HG03565 (cell line): ENCODE measurements at regions not wholly inside any gene's neighbourhood (a gene's known extent, or its start where the extent isn't known, plus 50 kb on each side); places are given as distances from the start of the nearest gene placed in this dataset.
"Not testable (repeated sequence)": the region's sequence is repeated elsewhere in the genome, so short reads cannot be mapped to it uniquely, and the experiment has no call there.

Experiments used
- ATAC-seq: cut with Tn5 transposase; IDR thresholded peaks from one replicate; pipeline ENCODE4 v1.9.1; 2021; ENCODE audit warnings: mild to moderate bottlenecking, moderate library complexity; ENCODE audit not compliant: unreplicated experiment

DNA sequence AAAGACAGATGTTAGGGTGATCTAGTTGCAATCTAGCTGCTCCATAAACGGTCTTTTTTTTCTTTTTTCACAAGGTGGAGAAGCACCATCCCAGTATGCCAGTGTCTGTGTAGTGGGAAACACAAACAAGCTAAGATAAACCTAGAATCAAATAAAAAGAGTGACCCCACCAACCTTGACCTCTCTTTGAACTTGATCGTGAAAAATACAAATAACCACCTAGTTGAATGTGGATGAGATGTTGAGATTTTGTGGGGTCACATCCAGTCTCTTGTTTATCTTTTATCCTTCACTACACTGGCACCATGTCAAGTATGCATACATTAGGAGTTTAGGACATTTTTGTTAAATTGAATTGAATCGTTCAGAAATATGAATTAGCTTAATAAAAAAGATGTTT lies 194.6 kb upstream of the EYA4 start:
- ATAC-seq: no peak

DNA sequence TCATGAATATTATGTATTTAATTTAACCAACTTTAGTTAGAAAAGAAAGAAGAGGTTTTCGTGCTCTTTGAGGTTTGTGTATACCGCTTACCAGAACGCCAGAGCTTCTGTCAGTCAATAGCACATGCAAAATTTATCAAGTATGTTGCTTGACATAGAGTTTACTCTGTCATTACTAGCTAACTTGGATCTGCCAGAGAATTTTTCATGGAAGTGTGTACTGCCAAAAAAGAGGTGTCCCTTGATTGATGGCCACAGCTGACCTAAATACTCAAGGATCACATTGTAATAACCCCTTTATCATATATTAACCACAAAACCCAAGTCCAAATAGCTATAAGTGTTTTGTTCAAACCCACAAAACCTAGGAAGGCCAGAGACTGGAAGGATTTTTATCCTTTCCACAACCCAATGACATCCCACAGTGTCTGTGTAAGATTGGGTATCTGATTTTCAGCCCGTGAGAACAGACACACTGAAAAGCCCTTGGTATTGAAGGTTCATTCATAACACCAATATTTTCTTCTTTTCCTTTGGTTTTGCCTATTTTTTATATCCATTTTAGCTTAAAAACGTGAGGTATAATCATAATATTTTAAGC lies 194.0 kb upstream of the EYA4 start:
- no peak for ATAC-seq

- ATAC-seq: no peak
Measured at GRCh38 chr6:133047706-133048105, 193.5 kb upstream of the EYA4 start.

DNA sequence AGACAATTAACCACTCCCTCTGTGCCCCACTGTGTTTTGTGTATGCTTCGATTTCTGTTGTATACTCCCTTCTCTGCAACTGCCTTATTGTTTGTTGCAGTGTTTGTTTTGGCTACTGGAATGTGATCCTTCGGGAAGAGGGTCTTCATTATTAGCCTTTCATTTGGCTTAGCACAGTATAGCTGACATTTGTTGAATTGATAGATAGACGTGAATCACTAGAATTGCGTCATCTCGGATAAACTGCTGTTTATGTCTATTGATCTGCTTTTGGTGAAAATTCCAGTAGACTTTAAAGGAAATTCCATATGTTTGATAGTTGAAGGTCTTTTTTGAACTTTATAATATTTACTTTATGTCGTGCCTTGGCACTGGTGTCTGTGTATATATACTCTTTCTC lies 189.9 kb upstream of the EYA4 start:
- ATAC-seq: no peak

DNA sequence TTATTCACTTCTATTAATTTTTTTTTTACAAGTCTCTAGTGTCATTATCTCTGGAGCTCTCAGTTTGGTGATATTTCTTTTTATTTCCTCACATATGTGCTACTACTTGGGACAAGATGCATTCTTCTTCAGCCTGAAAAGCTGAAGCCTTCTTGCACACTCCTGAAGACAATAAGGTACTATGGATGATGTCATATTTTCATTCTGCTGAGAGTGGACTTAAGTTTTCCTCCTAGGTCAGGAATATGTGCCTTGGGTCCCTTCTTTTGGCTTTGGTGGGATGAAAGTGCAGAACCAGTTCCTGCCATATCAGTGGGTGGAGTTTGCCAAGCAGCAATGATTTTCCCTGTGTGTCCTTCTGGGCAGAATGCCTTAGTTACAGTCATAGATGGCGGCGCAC lies 188.7 kb upstream of the EYA4 start:
- ATAC-seq: no peak

DNA sequence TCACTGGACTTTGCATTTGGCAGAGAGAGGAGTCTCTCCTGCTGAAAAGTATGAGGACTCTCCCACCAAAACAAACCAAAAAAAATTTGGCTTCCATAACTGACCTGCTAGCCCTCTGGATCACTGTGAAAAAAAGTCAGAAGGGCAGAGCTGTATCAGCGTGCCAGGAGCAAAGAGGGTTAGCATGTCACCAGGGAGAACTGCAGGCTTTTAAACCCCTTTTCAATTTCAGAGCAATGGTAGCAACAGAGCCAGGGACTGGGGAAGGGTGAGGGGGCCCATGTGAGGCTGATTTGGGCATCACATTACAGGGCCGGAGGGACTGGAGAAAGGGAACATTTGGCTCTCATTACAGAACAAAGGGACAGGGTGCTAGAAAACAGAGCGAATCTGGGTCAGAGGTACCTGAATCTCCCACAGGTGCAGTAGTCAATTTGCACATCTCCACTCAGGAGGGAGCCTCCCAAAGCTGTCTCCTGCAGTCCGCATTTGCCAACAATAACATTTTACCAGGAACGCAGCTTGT lies 185.7 kb upstream of the EYA4 start:
- ATAC-seq: no peak

GRCh38 chr6:133057352-133057751 lies 183.8 kb upstream of the EYA4 start:
- ATAC-seq: no peak

DNA sequence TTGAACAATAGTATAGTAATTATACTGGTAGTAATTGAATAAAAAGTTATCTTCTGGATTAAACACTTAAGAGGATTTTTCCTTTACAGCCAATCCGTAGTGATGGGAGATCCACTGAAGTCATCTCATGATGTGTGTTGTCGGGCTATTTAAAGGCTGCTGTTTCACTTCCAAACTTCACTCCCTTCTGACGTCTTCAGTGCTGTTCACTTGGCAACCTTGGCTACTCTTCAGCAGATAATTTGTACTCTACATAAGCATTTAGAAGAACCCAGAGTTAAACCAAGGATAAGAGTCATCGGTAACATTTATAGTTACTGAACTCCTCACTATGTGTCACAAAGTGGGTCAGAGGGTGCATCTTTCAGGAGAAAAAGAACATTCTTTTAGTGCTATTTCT lies 179.1 kb upstream of the EYA4 start:
- ATAC-seq: no peak

DNA sequence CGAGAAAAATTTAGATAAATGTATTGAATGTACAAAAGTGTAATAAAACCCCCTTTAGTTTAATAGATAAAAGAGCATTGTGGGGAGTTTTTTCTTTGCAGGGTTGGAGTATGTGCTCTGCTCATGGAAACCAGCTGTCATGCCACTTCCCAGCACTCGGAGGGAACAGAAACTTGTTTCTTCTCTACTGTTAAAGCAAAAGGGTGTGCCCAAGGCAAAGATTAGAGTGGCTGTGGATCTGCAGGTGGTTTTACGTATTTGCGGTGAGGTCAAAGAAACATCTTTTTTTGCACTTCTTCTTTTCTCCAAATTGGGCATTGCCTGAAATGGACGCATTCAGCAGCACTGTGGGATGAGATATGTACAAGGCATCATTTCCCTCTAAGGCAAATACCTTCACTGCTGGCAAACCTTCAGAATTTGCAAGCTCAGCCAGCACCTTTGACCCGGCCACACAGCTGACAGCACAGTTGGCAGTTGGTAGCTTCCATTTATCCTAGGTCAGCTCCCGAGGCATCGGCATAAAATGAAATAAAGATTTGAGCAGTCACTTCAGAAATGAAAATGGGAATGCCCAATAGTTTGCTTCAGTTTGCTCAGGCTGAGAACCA lies 178.4 kb upstream of the EYA4 start:
- no peak for ATAC-seq

GRCh38 chr6:133067960-133068359 lies 173.2 kb upstream of the EYA4 start:
- ATAC-seq: no peak

DNA sequence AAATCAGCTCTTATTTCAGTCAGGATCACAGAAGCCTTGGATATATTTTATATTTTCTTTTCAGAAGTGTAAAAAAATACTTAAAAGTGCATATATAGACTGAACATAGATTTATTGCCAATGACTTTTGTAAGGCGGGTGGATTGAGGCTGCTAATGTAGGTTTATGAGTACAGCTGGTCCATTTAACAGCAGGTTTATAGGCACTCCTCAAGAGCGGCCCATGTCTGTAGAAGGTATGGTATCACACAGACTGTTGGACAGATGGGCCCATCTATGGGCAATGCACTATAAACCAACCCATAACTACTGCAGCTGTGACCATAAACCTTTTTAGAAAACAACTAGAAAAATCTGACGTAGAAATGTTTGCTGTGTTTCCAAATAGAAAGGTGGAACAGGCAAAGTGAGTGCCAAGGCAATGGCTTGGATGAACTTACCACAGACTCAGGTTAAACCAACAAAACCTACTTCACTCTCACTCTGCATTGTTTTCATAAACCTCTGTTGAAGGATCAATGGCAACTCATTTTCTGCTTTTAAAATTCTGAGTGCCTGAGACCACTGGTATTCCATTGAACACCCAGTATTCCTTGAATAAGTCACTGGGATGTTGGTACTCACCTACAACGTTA lies 170.6 kb upstream of the EYA4 start:
- no peak for ATAC-seq

DNA sequence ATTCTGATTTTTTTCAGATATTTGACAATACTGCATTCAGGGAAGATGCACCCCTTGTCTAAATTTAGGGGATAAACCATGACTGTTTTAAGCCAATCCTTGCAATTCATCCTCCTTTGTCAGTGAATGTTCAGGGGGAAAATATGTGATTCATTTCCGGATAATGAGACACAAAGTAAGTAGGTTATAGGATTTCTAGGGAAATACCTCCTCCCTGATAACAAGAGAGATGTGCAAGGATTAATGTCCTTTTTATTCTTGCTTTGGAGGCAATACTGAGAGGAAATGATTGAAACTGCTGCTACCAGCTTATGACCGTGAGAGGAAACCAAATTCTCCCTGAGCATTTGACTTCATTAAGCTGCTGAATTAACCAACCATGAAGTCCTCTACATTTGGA lies 161.3 kb upstream of the EYA4 start:
- no peak for ATAC-seq

DNA sequence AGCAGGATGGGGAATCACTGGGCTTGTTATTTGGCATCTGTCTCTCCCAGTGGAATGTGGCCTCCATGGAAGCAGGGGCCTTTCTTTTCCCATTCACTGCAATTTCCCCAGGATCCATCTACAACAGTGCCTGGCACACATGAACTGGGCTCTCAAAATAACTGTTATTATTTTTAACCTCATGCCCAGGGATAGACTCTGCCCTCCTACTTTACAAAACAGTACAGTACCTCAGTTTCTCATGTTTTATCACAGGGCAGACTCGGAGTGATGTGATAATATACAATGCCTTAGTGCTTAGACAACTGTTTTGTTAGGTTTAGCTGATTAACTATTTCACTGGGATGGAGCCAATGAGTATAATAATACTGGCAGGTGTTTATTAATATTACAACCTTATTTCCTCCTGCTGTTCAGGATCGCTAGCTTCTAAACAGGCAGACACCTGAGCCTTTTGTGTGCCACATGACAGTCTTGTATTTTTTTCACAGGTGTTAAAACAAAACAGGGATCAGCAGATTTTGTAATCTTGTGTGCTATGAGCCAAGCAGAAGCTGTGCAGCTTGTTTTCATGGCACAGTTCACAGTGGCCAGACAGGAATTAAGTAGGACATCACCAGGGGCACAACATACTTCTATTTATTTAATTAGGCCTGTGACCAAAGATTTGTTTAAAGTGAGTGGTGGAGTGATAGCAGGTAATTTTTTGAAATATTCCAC lies 157.7 kb upstream of the EYA4 start:
- ATAC-seq: no peak

DNA sequence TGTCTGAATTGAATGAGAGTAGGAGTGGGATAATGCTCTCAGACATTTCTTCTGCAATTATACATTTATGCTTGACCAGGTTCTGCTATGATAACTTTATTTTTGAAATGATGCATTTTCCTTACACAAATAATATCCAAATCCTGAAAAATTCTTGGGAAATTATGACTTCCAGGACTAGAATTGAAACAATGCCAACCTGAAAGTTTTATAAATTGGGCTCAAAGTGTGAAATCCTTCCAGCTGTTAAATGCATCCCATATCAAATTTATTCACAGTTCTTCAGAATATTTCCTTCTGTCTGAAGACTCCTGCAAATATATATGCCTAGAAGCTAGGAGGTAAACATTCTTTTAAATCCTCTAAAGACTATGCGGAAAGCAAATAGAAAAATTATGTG lies 155.7 kb upstream of the EYA4 start:
- no peak for ATAC-seq

DNA sequence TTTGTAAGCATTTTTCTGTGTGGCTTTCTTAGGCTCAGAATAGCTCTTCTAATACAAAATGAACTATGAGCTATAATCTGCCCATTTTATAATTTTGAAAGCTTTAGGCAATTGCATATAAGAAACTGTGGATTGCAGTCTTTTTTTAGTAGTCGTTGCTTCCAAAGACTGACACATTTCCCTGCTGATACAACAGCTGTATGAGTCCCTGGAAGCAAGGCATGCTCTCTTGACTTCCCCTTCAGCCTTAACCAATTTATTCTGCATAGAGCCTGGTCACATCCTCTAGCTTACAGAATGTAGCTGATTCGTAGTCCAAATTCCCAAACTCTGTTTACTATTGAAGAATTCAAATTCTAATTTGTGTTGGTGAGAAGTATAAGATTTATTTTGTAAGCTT lies 155.3 kb upstream of the EYA4 start:
- ATAC-seq: no peak

DNA sequence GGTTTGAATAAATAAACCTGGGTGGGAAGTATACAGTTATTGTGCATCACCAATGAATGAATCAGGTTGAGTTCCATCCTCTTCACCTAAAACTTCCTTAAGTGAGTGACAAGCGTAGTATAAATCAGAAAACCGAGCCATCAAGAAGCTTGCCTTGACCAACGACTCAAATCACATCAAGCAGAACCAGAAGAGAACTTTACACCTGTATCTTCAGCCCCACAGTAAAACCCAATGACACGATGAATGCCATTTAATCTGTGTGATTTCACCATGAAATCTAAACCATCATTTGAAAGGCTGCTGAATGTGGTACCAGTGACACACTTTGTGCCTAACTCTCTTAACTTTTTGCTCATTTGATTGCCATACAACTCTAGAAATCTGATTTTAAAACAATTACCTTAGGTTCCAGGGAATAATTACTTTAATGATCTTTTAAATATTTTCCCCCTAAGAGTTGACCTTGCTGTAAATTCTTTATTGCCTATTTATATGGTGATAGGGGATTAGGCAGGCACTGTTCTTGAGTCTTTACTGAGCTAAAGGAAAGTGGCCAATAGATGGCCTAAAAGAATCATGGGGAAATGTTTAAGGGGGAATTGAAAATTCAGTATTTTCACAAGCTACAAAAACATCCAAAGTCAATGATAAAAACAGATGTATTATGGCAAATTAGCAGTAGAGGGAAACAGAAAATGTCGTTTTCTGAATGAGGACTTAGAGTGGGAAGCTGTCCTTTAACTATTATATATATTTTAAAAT lies 152.0 kb upstream of the EYA4 start:
- ATAC-seq: no peak

DNA sequence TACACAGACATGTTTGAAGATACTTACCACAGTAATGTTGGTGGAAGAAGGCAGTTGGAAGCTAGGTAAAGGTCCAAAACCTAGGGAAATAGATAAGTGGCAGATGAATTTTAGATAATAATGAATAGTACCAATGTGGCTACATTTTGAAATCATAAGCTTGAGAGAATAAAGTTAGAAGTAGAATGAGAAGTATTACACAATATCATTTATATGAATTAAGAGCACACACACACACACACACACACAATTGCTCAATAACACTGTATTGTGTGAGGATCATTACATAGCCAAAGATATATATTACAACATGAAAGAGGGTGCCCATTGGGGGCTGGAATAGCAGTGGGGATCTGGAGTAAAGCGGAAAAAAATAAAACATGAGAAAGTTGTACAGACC lies 149.0 kb upstream of the EYA4 start:
- ATAC-seq: no peak

DNA sequence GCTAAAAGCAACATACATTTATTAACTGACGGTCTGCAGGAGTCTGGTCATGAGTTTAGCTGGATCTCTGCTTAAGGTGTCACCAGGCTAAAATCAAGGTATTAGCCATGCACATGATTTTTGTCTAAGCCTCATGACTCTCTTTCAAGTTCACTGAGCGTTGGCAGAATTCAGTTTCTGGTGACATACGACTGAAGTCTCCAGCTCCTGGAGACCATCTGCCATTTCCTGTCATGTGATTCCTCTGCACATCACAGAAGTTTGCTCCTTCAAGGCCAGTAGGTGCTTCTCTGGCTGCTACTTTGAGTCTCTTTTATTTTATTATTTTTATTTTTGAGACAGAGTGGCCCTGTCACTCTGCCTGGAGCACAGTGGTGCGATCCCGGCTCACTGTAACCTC lies 148.4 kb upstream of the EYA4 start:
- ATAC-seq: no peak

GRCh38 chr6:133093211-133093610 lies 147.9 kb upstream of the EYA4 start:
- ATAC-seq: not testable (repeated sequence)

GRCh38 chr6:133093956-133094355 lies 147.2 kb upstream of the EYA4 start:
- no peak for ATAC-seq

GRCh38 chr6:133097208-133097607 lies 143.9 kb upstream of the EYA4 start:
- ATAC-seq: no peak
